ENCODE measurements at regions not wholly inside any gene's neighbourhood (a gene's known extent, or its start where the extent isn't known, plus 50 kb on each side); places are given as distances from the start of the nearest gene placed in this dataset.

DNA sequence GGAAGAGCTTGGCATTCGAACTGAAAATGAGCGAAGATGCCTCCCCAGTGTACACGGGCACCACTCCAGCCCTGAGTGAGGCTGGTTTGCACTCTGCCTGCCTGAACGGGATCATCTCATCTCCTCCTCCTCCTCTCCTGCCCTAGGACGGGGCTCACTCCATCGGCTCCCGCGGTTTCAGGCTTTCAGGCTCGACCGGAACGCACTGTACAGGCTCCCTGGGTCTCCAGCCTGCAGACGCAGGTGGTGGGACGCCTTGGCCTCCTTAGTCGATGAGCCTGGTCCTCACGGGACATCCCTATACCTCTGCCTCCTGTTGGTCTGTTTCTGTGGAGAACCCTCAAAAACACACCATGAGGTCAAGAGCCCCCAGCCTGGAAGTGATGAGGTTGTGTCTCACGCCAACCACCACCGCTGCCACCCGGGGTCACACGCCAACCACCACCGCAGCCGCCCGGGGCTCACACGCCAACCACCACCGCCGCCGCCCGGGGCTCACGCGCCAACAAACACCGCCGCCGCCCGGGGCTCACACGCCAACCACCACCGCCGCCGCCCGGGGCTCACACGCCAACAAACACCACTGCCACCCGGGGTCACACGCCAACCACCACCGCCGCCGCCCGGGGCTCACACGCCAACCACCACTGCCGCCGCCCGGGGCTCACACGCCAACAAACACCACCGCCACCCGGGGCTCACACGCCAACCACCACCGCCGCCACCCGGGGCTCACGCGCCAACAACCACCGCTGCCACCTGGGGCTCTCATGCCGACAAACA, 56.3 kb downstream of the FOXL3 start:
- TF ChIP-seq POLR2A (IDR thresholded peaks at IDR 0.05), result no peak
- TF ChIP-seq, protein P1, sequence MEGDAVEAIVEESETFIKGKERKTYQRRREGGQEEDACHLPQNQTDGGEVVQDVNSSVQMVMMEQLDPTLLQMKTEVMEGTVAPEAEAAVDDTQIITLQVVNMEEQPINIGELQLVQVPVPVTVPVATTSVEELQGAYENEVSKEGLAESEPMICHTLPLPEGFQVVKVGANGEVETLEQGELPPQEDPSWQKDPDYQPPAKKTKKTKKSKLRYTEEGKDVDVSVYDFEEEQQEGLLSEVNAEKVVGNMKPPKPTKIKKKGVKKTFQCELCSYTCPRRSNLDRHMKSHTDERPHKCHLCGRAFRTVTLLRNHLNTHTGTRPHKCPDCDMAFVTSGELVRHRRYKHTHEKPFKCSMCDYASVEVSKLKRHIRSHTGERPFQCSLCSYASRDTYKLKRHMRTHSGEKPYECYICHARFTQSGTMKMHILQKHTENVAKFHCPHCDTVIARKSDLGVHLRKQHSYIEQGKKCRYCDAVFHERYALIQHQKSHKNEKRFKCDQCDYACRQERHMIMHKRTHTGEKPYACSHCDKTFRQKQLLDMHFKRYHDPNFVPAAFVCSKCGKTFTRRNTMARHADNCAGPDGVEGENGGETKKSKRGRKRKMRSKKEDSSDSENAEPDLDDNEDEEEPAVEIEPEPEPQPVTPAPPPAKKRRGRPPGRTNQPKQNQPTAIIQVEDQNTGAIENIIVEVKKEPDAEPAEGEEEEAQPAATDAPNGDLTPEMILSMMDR (IDR thresholded peaks at IDR 0.05), result no peak
